BJ (cell line): ENCODE measurements at regions not wholly inside any gene's neighbourhood (a gene's known extent, or its start where the extent isn't known, plus 50 kb on each side); places are given as distances from the start of the nearest gene placed in this dataset.

Experiments used
- CTCF ChIA-PET: fragments of 350-600 bp; formaldehyde crosslinking; extraction: SDS; loops from one replicate; lab custom pipeline; 2021; ENCODE audit warnings: antibody characterized with exemption, inconsistent platforms; lab: Yijun Ruan, JAX
- POLR2A ChIA-PET: fragments of 300-600 bp; sonication (Branson Sonifier 250); formaldehyde crosslinking; extraction: SDS; loops from one replicate; lab custom pipeline; 2021; ENCODE audit warnings: antibody characterized with exemption; lab: Charles Lee
- DNase-seq: peaks from one replicate; pipeline ENCODE4 v3.0.0-alpha.2; 2011; ENCODE audit warnings: low read depth
- H3K27me3 ChIP-seq: 2 replicates; pipeline ENCODE4 v1.6.0; 2011; ENCODE audit warnings: low read length; ENCODE audit not compliant: control insufficient read depth, insufficient read depth
- H3K36me3 ChIP-seq: 2 replicates; pipeline ENCODE4 v1.5.1; 2011; ENCODE audit warnings: low read length; ENCODE audit not compliant: control insufficient read depth, insufficient read depth
- H3K4me3 ChIP-seq: 2 replicates; pipeline ENCODE4 v1.5.1; 2011; ENCODE audit warnings: low read depth, mild to moderate bottlenecking, control low read depth, low read length
- TF ChIP-seq, protein P1 (sequence below): IDR thresholded peaks from 2 replicates; pipeline ENCODE4 v1.5.1; 2011; ENCODE audit warnings: low read depth, mild to moderate bottlenecking, control low read depth, inconsistent platforms, low read length, moderate library complexity; ENCODE audit not compliant: insufficient read depth

DNA sequence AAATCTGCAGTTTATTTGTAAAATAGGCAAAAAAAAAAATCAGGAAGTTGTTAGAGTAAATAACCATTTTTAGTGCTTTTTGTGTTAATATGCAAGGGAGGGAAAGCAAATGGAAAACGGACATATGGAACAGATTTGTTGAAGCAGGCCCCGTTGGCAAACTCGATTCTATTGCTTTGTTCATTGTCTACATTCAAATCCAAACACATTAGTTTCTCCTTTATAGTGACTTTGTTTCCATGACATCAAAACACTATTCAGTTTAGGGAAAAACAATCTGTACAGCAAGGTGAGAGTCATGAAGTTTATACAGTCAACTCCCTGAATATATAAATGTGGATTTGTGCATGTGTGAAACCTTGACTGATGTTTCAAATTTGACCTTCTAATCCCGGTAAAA, 142.2 kb downstream of the FAM47A start:
- Histone ChIP-seq H3K27me3 (no peaks in the 10 kb centered on the region), H3K36me3 (no peaks in the 10 kb centered on the region), H3K4me3 (no peak overlapping the region)
- no peak for DNase-seq
- TF ChIP-seq, protein P1, sequence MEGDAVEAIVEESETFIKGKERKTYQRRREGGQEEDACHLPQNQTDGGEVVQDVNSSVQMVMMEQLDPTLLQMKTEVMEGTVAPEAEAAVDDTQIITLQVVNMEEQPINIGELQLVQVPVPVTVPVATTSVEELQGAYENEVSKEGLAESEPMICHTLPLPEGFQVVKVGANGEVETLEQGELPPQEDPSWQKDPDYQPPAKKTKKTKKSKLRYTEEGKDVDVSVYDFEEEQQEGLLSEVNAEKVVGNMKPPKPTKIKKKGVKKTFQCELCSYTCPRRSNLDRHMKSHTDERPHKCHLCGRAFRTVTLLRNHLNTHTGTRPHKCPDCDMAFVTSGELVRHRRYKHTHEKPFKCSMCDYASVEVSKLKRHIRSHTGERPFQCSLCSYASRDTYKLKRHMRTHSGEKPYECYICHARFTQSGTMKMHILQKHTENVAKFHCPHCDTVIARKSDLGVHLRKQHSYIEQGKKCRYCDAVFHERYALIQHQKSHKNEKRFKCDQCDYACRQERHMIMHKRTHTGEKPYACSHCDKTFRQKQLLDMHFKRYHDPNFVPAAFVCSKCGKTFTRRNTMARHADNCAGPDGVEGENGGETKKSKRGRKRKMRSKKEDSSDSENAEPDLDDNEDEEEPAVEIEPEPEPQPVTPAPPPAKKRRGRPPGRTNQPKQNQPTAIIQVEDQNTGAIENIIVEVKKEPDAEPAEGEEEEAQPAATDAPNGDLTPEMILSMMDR: no peak
- POLR2A ChIA-PET: no interaction called here
- CTCF ChIA-PET: no interaction called here

GRCh38 chrX:33987458-33987857, 144.7 kb downstream of the FAM47A start:
- Histone ChIP-seq H3K4me3 (no peak overlapping the region), H3K36me3 (no peaks in the 10 kb centered on the region), H3K27me3 (no peaks in the 10 kb centered on the region)
- POLR2A ChIA-PET: no interaction called here
- TF ChIP-seq, protein P1: no peak
- no peak for DNase-seq
- CTCF ChIA-PET: no interaction called here

GRCh38 chrX:33974676-33975075, 157.4 kb downstream of the FAM47A start:
- Histone ChIP-seq H3K36me3 (no peaks in the 10 kb centered on the region), H3K4me3 (no peak overlapping the region), H3K27me3 (no peaks in the 10 kb centered on the region)
- CTCF ChIA-PET: no interaction called here
- POLR2A ChIA-PET: no interaction called here
- DNase-seq: no peak
- TF ChIP-seq, protein P1: no peak

- no peak for DNase-seq
- H3K36me3 ChIP-seq: no peaks in the 10 kb centered on the region
- POLR2A ChIA-PET: no interaction called here
- no peak overlapping the region for H3K4me3 ChIP-seq
- H3K27me3 ChIP-seq: no peaks in the 10 kb centered on the region
- TF ChIP-seq, protein P1: no peak
- CTCF ChIA-PET: no interaction called here
These were observed 161.8 kb downstream of the FAM47A start for GRCh38 chrX:33970028-33970967.

GRCh38 chrX:33969105-33969504, 163.0 kb downstream of the FAM47A start:
- ChIA-PET POLR2A (no interaction called here), CTCF (no interaction called here)
- Histone ChIP-seq H3K36me3 (no peaks in the 10 kb centered on the region), H3K4me3 (no peak overlapping the region), H3K27me3 (no peaks in the 10 kb centered on the region)
- TF ChIP-seq, protein P1: no peak
- DNase-seq: no peak
